Epidermal melanocyte (primary cell): ENCODE measurements at regions not wholly inside any gene's neighbourhood (a gene's known extent, or its start where the extent isn't known, plus 50 kb on each side); places are given as distances from the start of the nearest gene placed in this dataset.
"Not testable (repeated sequence)": the region's sequence is repeated elsewhere in the genome, so short reads cannot be mapped to it uniquely, and the experiment has no call there.

ENCODE experiments used
- DNase-seq: peaks from one replicate; pipeline ENCODE4 v3.0.0; 2011; ENCODE audit warnings: low spot score; ENCODE audit not compliant: insufficient read length

GRCh38 chr13:103531278-103531677, 465.1 kb upstream of the SLC10A2 start:
- DNase-seq, result no peak

DNA sequence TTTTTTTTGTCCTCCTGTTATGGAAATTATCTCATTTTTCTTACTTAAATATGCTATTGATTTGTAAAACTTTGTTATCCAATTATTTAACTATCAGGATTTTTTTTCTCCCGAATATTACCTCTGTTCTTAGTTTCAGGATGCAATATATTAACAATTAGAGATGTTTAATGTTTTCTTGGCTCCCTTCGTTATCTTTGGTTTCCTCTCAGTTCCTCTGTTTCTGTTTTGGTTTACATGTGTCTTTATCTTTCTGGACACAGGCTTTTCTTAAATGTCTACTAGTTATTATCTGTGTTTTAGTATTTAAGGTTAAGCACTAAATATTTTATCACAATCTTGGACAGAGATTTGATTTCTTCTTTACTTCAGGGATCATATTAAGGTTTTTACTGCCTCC, 462.2 kb upstream of the SLC10A2 start:
- DNase-seq, result no peak

DNA sequence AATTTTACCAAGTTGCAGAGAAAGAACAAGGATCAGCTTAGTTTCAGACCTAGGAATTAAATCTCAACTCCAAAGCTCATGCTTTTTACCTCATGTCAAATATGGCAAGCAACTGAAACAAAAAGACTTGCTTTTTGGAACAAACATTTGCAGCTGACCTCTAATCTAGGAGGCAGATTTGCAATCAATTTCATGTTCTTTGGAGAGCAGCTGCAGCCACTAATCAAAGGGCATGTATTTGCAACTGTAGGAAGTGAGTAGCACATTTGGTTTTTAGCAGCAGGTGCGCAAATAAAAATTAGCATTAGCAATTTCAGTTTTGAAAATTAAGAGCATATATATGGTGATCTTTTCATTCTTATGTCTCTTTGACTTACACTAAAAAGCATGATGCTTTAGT, 459.3 kb upstream of the SLC10A2 start:
- no peak for DNase-seq

GRCh38 chr13:103523858-103524257, 457.6 kb upstream of the SLC10A2 start:
- DNase-seq, result no peak

DNA sequence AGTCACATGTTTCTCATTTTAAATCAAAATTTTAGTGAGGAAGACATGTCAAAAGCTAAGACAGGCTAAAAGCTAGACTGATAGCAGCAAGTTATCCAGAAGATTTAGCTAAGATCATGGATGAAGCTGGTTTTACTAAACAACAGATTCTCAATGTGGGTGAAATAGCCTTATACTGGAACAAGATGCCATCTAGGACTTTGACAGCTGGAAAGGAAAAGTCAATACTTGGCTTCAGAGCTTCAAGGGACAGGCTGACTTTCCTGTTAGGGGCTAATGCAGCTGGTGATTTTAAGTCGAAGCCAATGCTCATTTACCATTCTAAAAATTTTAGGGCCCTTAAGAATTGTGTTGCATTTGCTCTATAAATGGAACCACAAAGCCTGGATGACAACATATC, 455.3 kb upstream of the SLC10A2 start:
- DNase-seq, result no peak

DNA sequence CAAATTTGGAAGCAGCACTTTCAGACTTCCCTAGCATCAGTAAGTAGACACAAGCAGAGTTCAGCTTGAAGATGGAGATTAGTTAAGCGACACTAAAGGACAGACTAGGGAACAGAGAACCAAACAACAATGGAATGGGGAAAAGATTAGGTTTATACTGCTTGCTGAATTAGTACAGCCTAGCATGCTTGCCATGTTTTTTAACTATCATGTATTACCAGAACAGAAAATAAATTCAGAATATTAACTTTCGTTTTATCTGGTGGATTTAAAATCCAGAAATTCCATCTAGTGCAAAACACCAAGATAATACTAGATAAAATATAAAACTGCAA, 451.5 kb upstream of the SLC10A2 start:
- no peak for DNase-seq

DNA sequence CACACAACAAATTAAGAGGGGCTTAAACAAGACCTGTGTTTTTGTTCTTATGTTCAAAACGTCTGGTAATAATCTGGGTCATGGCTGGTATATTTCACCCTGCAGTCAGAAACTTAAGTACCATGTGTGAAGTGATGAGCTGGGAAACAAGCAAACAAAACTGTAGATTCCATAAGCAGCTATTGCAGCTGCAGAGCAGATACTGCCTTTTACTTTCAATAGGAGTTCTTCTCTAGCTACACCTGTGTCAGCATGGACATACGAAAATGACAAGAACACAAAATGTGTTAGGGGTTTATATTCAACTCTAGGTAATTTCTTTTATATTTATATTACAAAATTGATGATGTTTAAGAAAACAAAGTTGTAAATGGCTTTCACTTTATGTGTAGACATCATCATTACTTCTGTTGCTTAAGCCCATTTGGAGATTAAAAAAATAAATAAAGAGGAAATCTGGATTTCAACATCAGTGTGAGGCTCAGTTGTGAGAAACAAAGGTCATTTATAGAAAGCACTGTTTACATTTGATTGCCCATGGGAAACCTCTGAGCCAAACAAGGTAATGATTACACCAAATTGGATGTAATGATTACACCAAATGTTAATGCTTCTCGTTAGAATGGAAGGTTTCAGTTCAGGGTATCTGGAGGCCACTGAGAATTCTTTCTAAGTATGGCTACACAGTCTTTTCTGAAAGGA, 451.0 kb upstream of the SLC10A2 start:
- DNase-seq, result no peak

DNA sequence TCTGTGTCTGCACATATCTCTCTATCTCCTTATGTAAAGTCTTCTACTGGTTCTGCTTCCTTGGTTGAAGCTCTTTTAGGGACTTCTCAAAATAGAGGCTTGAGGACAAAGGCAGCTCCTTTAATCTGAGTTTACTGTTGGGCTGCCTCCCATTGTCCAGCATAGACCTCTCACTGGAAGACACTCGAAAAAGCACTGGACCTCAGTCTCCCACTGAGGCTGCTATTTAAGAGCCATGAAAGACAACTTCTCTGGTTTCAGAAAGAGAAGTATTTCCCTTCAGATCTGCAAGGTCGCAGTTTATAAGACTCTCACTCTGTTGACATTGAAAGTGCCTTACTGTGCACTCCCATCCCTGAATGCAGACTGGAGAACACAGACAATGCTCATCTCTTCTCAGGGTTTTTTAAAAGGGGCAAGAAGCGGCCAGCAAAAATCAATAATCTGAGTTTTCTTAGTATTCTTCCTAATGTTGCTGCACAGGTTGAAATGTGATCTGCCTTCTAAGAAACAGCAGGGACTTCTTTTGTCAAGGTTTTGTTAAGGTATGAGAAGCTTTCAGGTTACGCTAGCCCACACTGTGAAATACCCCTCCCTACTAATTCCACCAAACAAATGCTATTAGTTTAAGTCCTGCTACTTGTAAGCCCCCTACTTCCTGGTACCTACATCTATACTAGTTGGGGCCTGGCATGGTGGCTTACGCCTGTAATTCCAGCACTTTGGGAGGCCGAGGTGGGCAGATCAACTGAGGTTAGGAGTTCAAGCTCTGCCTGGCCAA, 450.0 kb upstream of the SLC10A2 start:
- DNase-seq, result no peak

GRCh38 chr13:103515410-103515809, 449.2 kb upstream of the SLC10A2 start:
- DNase-seq, result no peak

- DNase-seq, result no peak
Observed at GRCh38 chr13:103514619-103515018, 448.4 kb upstream of the SLC10A2 start.

DNA sequence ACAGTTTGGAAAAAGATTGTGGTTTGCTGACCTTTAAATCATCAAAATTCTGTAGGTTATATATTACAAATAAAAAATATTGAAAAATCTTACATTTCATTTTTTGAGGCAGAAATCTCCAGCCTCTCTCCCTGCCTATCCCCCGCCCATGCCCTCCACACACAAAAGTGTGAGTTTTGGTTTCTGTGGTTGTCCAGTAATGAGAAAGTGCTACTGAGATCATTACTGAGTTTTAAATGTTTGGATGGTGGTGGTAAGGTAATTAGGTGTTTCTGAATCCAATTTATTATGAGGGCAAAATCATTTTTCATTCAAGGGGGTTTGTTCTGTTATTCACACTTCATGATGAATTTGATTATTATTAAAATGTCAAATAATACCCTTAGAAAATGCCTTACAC, 448.0 kb upstream of the SLC10A2 start:
- no peak for DNase-seq

DNA sequence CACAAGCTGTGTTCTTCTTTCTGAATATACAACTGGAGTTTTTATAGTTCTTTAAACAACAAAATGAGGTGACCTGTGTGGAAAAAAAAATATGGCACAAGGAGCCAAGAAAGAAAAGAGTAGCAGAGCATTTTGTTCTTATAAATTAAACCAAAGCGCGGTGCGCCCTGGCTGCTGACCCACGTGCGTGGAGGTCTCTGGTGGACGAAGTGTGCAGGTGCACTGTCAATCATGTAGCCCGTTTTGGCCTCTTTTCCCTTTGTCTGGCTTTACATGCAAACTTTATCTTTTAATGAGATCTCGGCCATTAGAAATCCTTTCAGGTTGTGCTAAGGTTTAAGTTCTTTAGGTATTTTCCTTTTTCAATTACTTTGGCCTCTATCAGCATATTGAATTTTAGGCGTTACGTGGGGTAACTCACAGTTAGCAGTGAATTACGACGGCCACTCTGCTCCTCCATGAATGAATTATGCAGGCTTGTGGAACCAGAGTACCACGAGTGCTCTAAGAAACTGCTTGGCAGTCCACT, 443.9 kb upstream of the SLC10A2 start:
- no peak for DNase-seq

DNA sequence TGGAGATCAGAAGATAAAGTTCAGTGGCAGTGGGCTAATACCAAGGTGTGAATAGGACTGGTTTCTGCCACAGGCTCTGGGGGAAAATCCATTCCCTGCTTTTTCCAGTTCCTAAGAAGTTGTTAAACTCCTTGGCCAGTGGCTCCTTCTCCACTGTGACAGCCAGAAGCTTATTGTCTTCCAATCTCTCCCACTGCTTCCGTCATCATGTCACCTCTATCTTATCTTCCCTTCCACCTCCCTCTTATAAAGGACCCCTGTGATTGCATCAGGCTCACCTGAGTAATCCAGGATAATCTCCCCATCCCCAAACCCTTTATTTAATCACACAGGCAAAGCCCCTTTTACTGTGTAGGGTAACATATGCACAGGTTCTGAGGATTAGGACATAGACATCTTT, 431.2 kb upstream of the SLC10A2 start:
- DNase-seq, result no peak

DNA sequence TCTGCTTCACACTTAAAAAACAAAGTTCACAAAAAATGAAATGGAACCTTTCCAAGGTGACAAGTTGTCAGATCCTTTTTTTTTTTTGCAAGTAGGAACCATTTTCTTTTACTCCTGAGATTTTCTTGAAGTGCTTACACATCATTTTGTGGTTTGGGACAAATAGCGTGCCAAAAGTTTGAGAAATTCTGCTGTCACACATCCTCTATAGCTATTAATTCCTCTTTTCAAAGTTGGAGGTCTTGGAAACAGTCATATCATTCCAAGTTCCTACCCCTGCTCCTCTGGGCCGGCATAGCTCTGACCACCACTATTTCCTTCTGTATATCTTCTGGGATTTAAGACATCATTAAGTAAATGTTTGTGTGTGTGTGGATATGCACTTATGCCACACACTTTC, 421.6 kb upstream of the SLC10A2 start:
- no peak for DNase-seq

DNA sequence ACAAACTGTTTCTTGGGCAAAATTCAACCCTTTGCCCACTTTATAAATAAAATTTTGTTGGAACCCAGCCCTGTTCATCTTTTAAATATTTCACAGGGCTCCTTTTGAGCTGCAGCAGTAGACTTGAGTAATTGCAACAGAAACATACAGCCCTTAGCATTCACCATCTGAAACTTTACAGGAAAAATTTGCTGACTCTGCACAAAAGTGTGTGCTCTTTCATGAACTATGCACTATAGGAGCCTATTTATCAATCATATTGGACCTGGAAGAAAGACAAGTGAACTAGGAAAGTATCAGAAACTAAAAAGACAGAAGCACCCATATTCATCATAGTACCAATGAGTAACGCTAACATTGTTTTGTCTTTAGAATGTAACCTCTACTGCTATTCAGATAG, 406.9 kb upstream of the SLC10A2 start:
- DNase-seq, result no peak

DNA sequence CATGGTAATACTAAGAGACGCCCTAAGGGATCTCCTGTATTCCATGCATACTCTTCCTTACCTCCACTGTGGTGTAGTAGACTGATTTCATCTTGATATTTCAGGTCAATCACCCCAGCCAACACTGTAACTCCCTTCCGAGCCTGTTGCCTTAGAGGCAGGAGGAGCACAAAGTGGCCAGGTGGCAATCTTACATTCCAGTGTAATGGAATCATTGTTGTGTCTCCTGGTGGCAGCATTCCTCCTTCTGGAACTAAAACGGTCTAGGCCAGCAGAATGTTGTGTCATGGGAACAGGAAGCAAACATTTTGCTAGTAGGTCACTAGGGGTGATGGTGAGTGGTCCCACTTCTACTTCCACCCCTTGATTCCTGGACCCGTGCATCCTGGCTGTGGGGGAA, 405.7 kb upstream of the SLC10A2 start:
- DNase-seq, result no peak

DNA sequence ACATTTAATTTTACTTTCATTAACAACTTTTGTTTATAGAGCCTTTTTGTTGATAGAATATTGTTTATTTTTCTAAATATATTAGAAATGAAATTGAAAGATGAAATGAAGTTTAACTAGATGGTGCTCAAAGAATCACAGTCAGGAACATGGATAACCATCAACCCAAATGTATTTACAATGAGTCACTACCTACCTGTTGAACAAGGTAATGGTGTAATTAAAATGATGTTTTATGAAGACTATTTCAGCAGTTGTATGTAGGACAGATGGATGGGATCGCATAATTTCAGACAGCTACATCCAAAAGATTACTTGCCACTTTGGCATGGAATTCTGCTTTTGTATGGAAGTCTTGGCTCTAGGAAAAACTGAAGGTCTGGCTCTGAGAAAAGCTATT, 403.6 kb upstream of the SLC10A2 start:
- no peak for DNase-seq

DNA sequence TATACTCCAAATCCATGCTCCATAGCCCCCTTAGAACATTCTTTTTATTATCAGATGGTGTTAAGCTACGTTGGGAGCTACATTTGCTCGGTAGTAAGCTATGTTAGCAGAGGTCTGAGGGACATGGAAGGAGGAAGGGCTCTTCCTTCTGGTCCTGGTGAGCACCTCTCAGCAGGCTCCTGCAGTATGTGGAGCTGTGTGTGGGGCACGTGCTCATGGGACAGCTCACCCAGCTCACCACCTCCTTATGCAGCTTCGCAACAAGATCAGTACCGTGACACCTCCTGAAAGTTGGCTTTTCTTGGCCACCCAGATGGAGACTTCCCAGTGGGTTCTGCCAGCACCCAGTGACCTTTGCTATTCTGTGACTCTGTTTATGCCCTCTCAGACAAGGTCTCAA, 400.5 kb upstream of the SLC10A2 start:
- no peak for DNase-seq

DNA sequence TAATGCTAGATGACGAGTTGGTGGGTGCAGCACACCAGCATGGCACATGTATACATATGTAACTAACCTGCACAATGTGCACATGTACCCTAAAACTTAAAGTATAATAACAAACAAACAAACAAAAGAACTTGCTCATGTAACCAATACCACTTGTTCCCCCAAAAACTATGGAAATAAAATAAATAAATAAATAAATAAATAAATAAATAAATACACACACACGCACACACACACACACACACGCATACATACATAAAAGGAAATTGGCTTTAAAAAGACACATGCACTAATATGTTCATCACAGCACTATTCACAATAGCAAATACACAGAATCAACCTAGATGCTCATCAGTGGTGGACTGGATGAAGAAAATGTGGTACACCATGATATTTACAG, 394.0 kb upstream of the SLC10A2 start:
- DNase-seq, result not testable (repeated sequence)

DNA sequence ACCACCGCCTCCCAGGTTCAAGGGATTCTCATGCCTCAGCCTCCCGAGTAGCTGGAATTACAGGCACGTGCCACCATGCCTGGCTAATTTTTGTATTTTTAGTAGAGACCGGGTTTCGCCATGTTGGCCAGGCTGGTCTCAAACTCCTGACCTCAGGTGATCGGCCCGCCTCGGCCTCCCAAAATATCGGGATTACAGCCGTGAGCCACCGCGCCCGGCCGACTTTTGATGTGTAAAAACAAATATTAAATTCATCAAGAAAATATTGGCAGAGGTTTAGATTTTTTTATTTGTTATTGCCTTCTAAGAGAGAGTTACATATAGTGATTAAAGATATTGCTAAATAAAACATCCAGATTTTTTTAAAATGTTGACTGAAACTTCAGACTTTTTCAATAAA, 390.8 kb upstream of the SLC10A2 start:
- not testable (repeated sequence) for DNase-seq

DNA sequence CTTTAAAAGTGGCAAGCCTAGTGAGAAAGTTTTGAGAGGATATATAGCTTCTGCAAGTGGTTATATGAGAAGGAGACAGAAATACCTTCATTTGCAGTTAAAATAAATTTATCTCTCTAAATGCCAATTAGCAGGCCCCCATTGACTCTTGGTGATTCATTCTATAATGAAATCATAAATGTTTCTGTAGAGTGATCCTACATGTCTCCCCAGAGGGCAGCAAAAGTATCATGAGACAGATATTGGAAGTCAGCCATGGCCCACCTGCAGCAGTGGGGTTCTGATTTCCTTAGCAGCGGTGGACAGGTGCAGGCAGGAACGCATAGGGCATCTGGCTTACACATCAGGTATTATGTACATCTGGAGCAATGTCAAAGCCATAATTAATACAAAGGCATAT, 385.4 kb upstream of the SLC10A2 start:
- no peak for DNase-seq

- no peak for DNase-seq
Observed at GRCh38 chr13:103443604-103444003, 377.4 kb upstream of the SLC10A2 start.

- no peak for DNase-seq
Observed at GRCh38 chr13:103437651-103438050, 371.4 kb upstream of the SLC10A2 start.
